GM23338 (cell line): ENCODE measurements at regions not wholly inside any gene's neighbourhood (a gene's known extent, or its start where the extent isn't known, plus 50 kb on each side); places are given as distances from the start of the nearest gene placed in this dataset.
A peak's percentile ranks its signal among the peaks of the same experiment; 100 is the strongest.

ENCODE experiments used
- ATAC-seq: fragments of 200-7000 bp; cut with Tn5 transposase; 3 replicates; pipeline ENCODE4 v1.9.1; 2020
- DNase-seq: peaks from one replicate; pipeline ENCODE4 v3.0.0-alpha.2; 2015; ENCODE audit warnings: low spot score
- H2AFZ ChIP-seq: fragments of 200-600 bp; sonication (generic); 2 replicates; pipeline ENCODE4 v1.8.0; 2016; ENCODE audit warnings: antibody characterized with exemption, mild to moderate bottlenecking, moderate library complexity
- H3F3A ChIP-seq: fragments of 200-600 bp; sonication (generic); replicated peaks from 2 replicates; pipeline ENCODE4 v1.8.0; 2017; ENCODE audit warnings: antibody characterized with exemption, mixed run types, low read depth
- H3K27ac ChIP-seq: fragments of 200-600 bp; sonication (generic); 2 replicates; pipeline ENCODE4 v1.6.1; 2016; ENCODE audit warnings: low read depth
- H3K27me3 ChIP-seq: fragments of 200-600 bp; sonication (generic); 2 replicates; pipeline ENCODE4 v1.8.0; 2016; ENCODE audit warnings: mild to moderate bottlenecking, mixed run types, moderate library complexity; ENCODE audit not compliant: insufficient read depth
- H3K36me3 ChIP-seq: fragments of 200-600 bp; sonication (generic); 2 replicates; pipeline ENCODE4 v1.8.0; 2016; ENCODE audit warnings: mild to moderate bottlenecking; ENCODE audit not compliant: insufficient read depth
- H3K4me1 ChIP-seq: fragments of 200-600 bp; sonication (generic); 2 replicates; pipeline ENCODE4 v1.8.0; 2016; ENCODE audit warnings: mild to moderate bottlenecking, moderate library complexity; ENCODE audit not compliant: insufficient read depth
- H3K4me2 ChIP-seq: fragments of 200-600 bp; sonication (generic); 2 replicates; pipeline ENCODE4 v1.7.1; 2017; ENCODE audit warnings: mixed run types
- H3K4me3 ChIP-seq: fragments of 200-600 bp; sonication (generic); 2 replicates; pipeline ENCODE4 v1.6.1; 2016; ENCODE audit warnings: mixed run types
- H3K79me2 ChIP-seq: fragments of 200-600 bp; sonication (generic); replicated peaks from 2 replicates; pipeline ENCODE4 v1.8.0; 2017; ENCODE audit warnings: mild to moderate bottlenecking; ENCODE audit not compliant: insufficient read depth
- H3K9me2 ChIP-seq: fragments of 200-600 bp; sonication (generic); 2 replicates; pipeline ENCODE4 v1.8.0; 2017; ENCODE audit not compliant: insufficient read depth
- H4K20me1 ChIP-seq: fragments of 200-600 bp; sonication (generic); replicated peaks from 2 replicates; pipeline ENCODE4 v1.8.0; 2017; ENCODE audit warnings: mild to moderate bottlenecking; ENCODE audit not compliant: insufficient read depth
- H3K27ac Mint-ChIP-seq: 2 replicates; pipeline ENCODE4 v1.8.0; 2020; ENCODE audit warnings: inconsistent platforms, mild to moderate bottlenecking, moderate library complexity, mixed read lengths
- H3K27me3 Mint-ChIP-seq: 3 replicates; pipeline ENCODE4 v1.8.0; 2022; ENCODE audit warnings: low read depth, mild to moderate bottlenecking, moderate library complexity, mixed read lengths, inconsistent platforms; ENCODE audit not compliant: insufficient read depth, poor library complexity
- H3K36me3 Mint-ChIP-seq: 3 replicates; pipeline ENCODE4 v1.8.0; 2021; ENCODE audit warnings: low read depth, mild to moderate bottlenecking, inconsistent platforms, moderate library complexity, mixed read lengths
- H3K4me1 Mint-ChIP-seq: 3 replicates; pipeline ENCODE4 v1.8.0; 2020; ENCODE audit warnings: mild to moderate bottlenecking, inconsistent platforms, mixed read lengths
- H3K4me3 Mint-ChIP-seq: 3 replicates; pipeline ENCODE4 v1.8.0; 2021; ENCODE audit warnings: moderate library complexity, mild to moderate bottlenecking, inconsistent platforms, mixed read lengths
- H3K9me3 Mint-ChIP-seq: 3 replicates; pipeline ENCODE4 v1.8.0; 2020; ENCODE audit warnings: moderate library complexity, mild to moderate bottlenecking, inconsistent platforms, mixed read lengths
- CREB1 ChIP-seq: fragments of 250-450 bp; sonication (Bioruptor Pico); IDR thresholded peaks from 2 replicates; pipeline ENCODE4 v1.5.0; 2020; ENCODE audit warnings: low read depth, mild to moderate bottlenecking, moderate library complexity
- CTCF ChIP-seq, 2 experiments: fragments of 200-600 bp in 1 of 2; sonication (generic) in 1 of 2; conservative IDR thresholded peaks; 2 replicates each; pipeline versions ENCODE4 v1.5.1 to v1.6.1; 2016 to 2017; ENCODE audit warnings: antibody characterized with exemption in 2 of 2, low read depth in 2 of 2, mild to moderate bottlenecking in 2 of 2, moderate library complexity in 1 of 2
- EZH2 ChIP-seq: fragments of 200-600 bp; sonication (generic); IDR thresholded peaks from one replicate; pipeline ENCODE4 v1.8.0; 2017; ENCODE audit warnings: antibody characterized with exemption, mild to moderate bottlenecking, low read depth; ENCODE audit not compliant: unreplicated experiment
- JUNB ChIP-seq: IDR thresholded peaks from one replicate; pipeline ENCODE4 v1.6.1; 2016; ENCODE audit warnings: antibody characterized with exemption; ENCODE audit not compliant: unreplicated experiment
- NANOG ChIP-seq: IDR thresholded peaks from 2 replicates; pipeline ENCODE4 v1.6.1; 2016; ENCODE audit warnings: antibody characterized with exemption, borderline replicate concordance
- POLR2AphosphoS5 ChIP-seq: IDR thresholded peaks from 2 replicates; pipeline ENCODE4 v1.6.1; 2016; ENCODE audit warnings: antibody characterized with exemption, low read depth
- REST ChIP-seq: IDR thresholded peaks from one replicate; pipeline ENCODE4 v1.6.1; 2018; ENCODE audit warnings: antibody characterized with exemption; ENCODE audit not compliant: unreplicated experiment
- STAT1 ChIP-seq: IDR thresholded peaks from one replicate; pipeline ENCODE4 v1.6.1; 2016; ENCODE audit warnings: antibody characterized with exemption; ENCODE audit not compliant: unreplicated experiment
- ZNF114 ChIP-seq: fragments of 250-450 bp; sonication (Bioruptor Pico); IDR thresholded peaks from 2 replicates; pipeline ENCODE4 v1.5.0; 2020; ENCODE audit warnings: mild to moderate bottlenecking, moderate library complexity
- ZNF331 ChIP-seq: fragments of 250-450 bp; sonication (Bioruptor Pico); IDR thresholded peaks from 2 replicates; pipeline ENCODE4 v1.5.0; 2020; ENCODE audit warnings: low read depth, mild to moderate bottlenecking, moderate library complexity

- H3K79me2 ChIP-seq: no peaks in the 10 kb centered on the region
- H3K27me3 ChIP-seq: no peaks in the 10 kb centered on the region
- Mint-ChIP-seq H3K27me3 (no peaks in the 10 kb centered on the region), H3K4me3 (no peak overlapping the region), H3K27ac (no peak overlapping the region), H3K4me1 (no peaks in the 10 kb centered on the region; the same call in 2 of the 3 replicates), H3K9me3 (no peaks in the 10 kb centered on the region), H3K36me3 (no peaks in the 10 kb centered on the region)
- no peaks in the 10 kb centered on the region for H3K9me2 ChIP-seq
- ATAC-seq: no peak
- TF ChIP-seq CTCF (conservative IDR thresholded peaks at IDR 0.05; ENCODE audit: low read depth in 2 of 2) (no peak), EZH2 (no peak), JUNB (no peak), NANOG (no peak), ZNF331 (CRISPR knock-in tag) (no peak), REST (no peak)
- H3F3A ChIP-seq: no peaks in the 10 kb centered on the region
- H4K20me1 ChIP-seq: no peaks in the 10 kb centered on the region
- no peaks in the 10 kb centered on the region for H3K36me3 ChIP-seq
- no peak for DNase-seq
- no peak overlapping the region for H3K4me2 ChIP-seq
- H3K4me3 ChIP-seq: no peak overlapping the region
- H3K4me1 ChIP-seq: no peaks in the 10 kb centered on the region
- H3K27ac ChIP-seq: no peak overlapping the region
- no peak overlapping the region for H2AFZ ChIP-seq
Observed at GRCh38 chr5:63263411-63263810, 684.8 kb downstream of the LRRC70 start.

- Histone ChIP-seq H3F3A (no peaks in the 10 kb centered on the region), H3K79me2 (no peaks in the 10 kb centered on the region), H3K4me2 (no peak overlapping the region), H3K9me2 (no peaks in the 10 kb centered on the region), H3K27me3 (no peaks in the 10 kb centered on the region), H4K20me1 (no peaks in the 10 kb centered on the region), H3K27ac (no peak overlapping the region), H3K4me1 (no peaks in the 10 kb centered on the region), H3K36me3 (no peaks in the 10 kb centered on the region), H3K4me3 (no peak overlapping the region), H2AFZ (no peak overlapping the region)
- Mint-ChIP-seq H3K9me3 (no peaks in the 10 kb centered on the region), H3K27me3 (no peaks in the 10 kb centered on the region), H3K36me3 (no peaks in the 10 kb centered on the region), H3K4me3 (no peak overlapping the region), H3K27ac (peak overlapping the region; percentile 48), H3K4me1 (no peaks in the 10 kb centered on the region; the same call in 2 of the 3 replicates)
- DNase-seq (no peak), ATAC-seq (no peak)
- TF ChIP-seq JUNB (no peak), REST (no peak), CREB1 (CRISPR knock-in tag) (no peak), ZNF331 (CRISPR knock-in tag) (no peak), STAT1 (no peak), EZH2 (no peak), POLR2AphosphoS5 (no peak), ZNF114 (CRISPR knock-in tag) (no peak)
Observed at GRCh38 chr5:63262185-63262981, 683.8 kb downstream of the LRRC70 start.
